ENCODE measurements at regions not wholly inside any gene's neighbourhood (a gene's known extent, or its start where the extent isn't known, plus 50 kb on each side); places are given as distances from the start of the nearest gene placed in this dataset.

- Histone ChIP-seq H3K36me3 (ENCODE audit: insufficient read depth, insufficient read length, low read length) (no peaks in the 10 kb centered on the region), H3K9me3 (ENCODE audit: insufficient read depth, low read length) (no peaks in the 10 kb centered on the region), H3K9ac (ENCODE audit: insufficient read length, low read depth) (no peak overlapping the region), H3K27me3 (ENCODE audit: insufficient read depth, insufficient read length) (no peaks in the 10 kb centered on the region), H3K4me1 (ENCODE audit: insufficient read depth, insufficient read length) (no peaks in the 10 kb centered on the region), H3K4me3 (ENCODE audit: insufficient read length, low read depth) (no peak overlapping the region)
- DNase-seq (ENCODE audit: low read depth, low spot score) = no peak
- TF ChIP-seq YY1 (IDR thresholded peaks at IDR 0.05; ENCODE audit: insufficient read depth, insufficient read length) (no peak), ZNF274 (IDR thresholded peaks at IDR 0.05; ENCODE audit: low read depth, low read length) (no peak), SUZ12 (IDR thresholded peaks at IDR 0.05; ENCODE audit: extremely low read depth, insufficient read depth, insufficient read length) (no peak)
Observed at GRCh38 chr13:64756621-64757020, 2473.5 kb downstream of the PCDH9 start.

DNA sequence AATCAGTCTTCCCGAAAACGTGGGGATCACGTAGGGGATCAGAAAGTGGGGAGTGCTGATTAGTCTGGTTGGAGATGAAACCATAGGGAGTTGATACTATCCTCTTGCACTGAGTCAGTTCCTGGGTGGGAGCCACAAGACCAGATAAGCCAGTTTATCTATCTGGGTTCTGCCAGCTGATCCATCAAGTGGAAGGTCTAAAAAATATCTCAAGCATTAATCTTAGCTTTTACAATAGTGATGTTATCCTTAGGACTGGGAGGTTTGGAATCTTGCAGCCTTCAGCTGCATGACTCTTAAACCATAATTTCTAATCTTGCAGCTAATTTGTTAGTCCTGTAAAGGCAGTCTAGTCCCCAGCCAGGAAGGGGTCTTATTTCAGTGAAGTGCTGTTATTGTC, 2474.2 kb downstream of the PCDH9 start:
- TF ChIP-seq ZNF274 (IDR thresholded peaks at IDR 0.05; ENCODE audit: low read depth, low read length) (no peak), SUZ12 (IDR thresholded peaks at IDR 0.05; ENCODE audit: extremely low read depth, insufficient read depth, insufficient read length) (no peak)
- Histone ChIP-seq H3K4me1 (ENCODE audit: insufficient read depth, insufficient read length) (no peaks in the 10 kb centered on the region), H3K9ac (ENCODE audit: insufficient read length, low read depth) (no peak overlapping the region), H3K4me3 (ENCODE audit: insufficient read length, low read depth) (no peak overlapping the region), H3K36me3 (ENCODE audit: insufficient read depth, insufficient read length, low read length) (no peaks in the 10 kb centered on the region), H3K9me3 (ENCODE audit: insufficient read depth, low read length) (no peaks in the 10 kb centered on the region), H3K27me3 (ENCODE audit: insufficient read depth, insufficient read length) (no peaks in the 10 kb centered on the region)
- no peak for DNase-seq (ENCODE audit: low read depth, low spot score)

- Histone ChIP-seq H3K4me3 (ENCODE audit: insufficient read length, low read depth) (no peak overlapping the region), H3K9ac (ENCODE audit: insufficient read length, low read depth) (no peak overlapping the region), H3K9me3 (ENCODE audit: insufficient read depth, low read length) (no peaks in the 10 kb centered on the region), H3K36me3 (ENCODE audit: insufficient read depth, insufficient read length, low read length) (no peaks in the 10 kb centered on the region), H3K4me1 (ENCODE audit: insufficient read depth, insufficient read length) (no peaks in the 10 kb centered on the region), H3K27me3 (ENCODE audit: insufficient read depth, insufficient read length) (no peaks in the 10 kb centered on the region)
- TF ChIP-seq ZNF274 (IDR thresholded peaks at IDR 0.05; ENCODE audit: low read depth, low read length) (no peak), SUZ12 (IDR thresholded peaks at IDR 0.05; ENCODE audit: extremely low read depth, insufficient read depth, insufficient read length) (no peak), YY1 (IDR thresholded peaks at IDR 0.05; ENCODE audit: insufficient read depth, insufficient read length) (no peak)
- DNase-seq (ENCODE audit: low read depth, low spot score) = no peak
Observed at GRCh38 chr13:64753233-64754000, 2476.7 kb downstream of the PCDH9 start.

GRCh38 chr13:64749301-64749700, 2480.8 kb downstream of the PCDH9 start:
- Histone ChIP-seq H3K9me3 (ENCODE audit: insufficient read depth, low read length) (no peaks in the 10 kb centered on the region), H3K4me3 (ENCODE audit: insufficient read length, low read depth) (no peak overlapping the region), H3K27me3 (ENCODE audit: insufficient read depth, insufficient read length) (no peaks in the 10 kb centered on the region), H3K4me1 (ENCODE audit: insufficient read depth, insufficient read length) (no peaks in the 10 kb centered on the region), H3K36me3 (ENCODE audit: insufficient read depth, insufficient read length, low read length) (no peaks in the 10 kb centered on the region), H3K9ac (ENCODE audit: insufficient read length, low read depth) (no peak overlapping the region)
- DNase-seq (ENCODE audit: low read depth, low spot score) = no peak
- TF ChIP-seq YY1 (IDR thresholded peaks at IDR 0.05; ENCODE audit: insufficient read depth, insufficient read length) (no peak), SUZ12 (IDR thresholded peaks at IDR 0.05; ENCODE audit: extremely low read depth, insufficient read depth, insufficient read length) (no peak), ZNF274 (IDR thresholded peaks at IDR 0.05; ENCODE audit: low read depth, low read length) (no peak)

GRCh38 chr13:64746845-64747244, 2483.3 kb downstream of the PCDH9 start:
- H3K9ac ChIP-seq (ENCODE audit: insufficient read length, low read depth) = no peak overlapping the region
- no peak overlapping the region for H3K4me3 ChIP-seq (ENCODE audit: insufficient read length, low read depth)
- no peak for DNase-seq (ENCODE audit: low read depth, low spot score)
- H3K27me3 ChIP-seq (ENCODE audit: insufficient read depth, insufficient read length) = no peaks in the 10 kb centered on the region
- TF ChIP-seq SUZ12 (IDR thresholded peaks at IDR 0.05; ENCODE audit: extremely low read depth, insufficient read depth, insufficient read length) (no peak), YY1 (IDR thresholded peaks at IDR 0.05; ENCODE audit: insufficient read depth, insufficient read length) (no peak), ZNF274 (IDR thresholded peaks at IDR 0.05; ENCODE audit: low read depth, low read length) (no peak)
- no peaks in the 10 kb centered on the region for H3K36me3 ChIP-seq (ENCODE audit: insufficient read depth, insufficient read length, low read length)
- H3K4me1 ChIP-seq (ENCODE audit: insufficient read depth, insufficient read length) = no peaks in the 10 kb centered on the region
- no peaks in the 10 kb centered on the region for H3K9me3 ChIP-seq (ENCODE audit: insufficient read depth, low read length)

DNA sequence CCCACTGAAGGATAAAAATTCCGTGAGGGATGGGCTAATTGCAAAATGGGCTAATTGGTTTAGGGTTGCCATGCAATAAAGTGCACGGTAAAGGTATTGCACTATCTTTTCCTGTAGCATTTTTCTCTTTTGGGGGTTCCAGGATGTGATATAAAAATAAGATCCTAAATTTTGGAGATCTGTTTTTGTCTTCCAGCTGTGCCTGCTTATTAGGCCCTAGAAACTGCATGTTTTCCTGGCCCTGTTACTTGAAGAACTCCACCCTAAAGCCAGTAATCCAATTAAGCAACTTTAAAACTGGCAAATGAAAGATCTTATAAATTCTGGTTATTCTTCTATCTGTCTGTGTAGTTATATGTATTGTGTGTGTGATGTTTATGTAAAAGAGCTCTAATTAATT, 2489.6 kb downstream of the PCDH9 start:
- TF ChIP-seq ZNF274 (IDR thresholded peaks at IDR 0.05; ENCODE audit: low read depth, low read length) = no peak
- TF ChIP-seq YY1 (IDR thresholded peaks at IDR 0.05; ENCODE audit: insufficient read depth, insufficient read length) = no peak
- TF ChIP-seq SUZ12 (IDR thresholded peaks at IDR 0.05; ENCODE audit: extremely low read depth, insufficient read depth, insufficient read length) = no peak
- no peak for DNase-seq (ENCODE audit: low read depth, low spot score)

DNA sequence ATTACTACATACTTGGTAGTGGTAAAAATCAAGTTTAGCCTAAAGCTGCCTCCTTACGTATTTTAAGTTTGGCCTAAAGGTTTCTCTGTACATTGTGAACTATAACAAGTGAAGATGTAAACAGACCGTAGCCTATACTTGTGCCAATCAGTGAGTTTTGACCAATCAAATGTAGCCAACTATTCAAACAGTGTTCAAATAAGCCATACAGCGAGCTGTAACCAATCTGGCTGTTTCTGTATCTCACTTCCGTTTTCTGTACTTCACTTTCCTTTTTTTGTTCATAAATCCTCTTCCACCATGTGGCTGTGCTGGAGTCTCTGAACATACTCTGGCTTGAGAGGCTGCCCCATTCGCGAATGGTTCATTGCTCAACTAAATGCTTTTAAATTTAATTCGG, 2504.6 kb downstream of the PCDH9 start:
- no peak for DNase-seq (ENCODE audit: low read depth, low spot score)
- H3K4me1 ChIP-seq (ENCODE audit: insufficient read depth, insufficient read length) = no peaks in the 10 kb centered on the region

More for the DNA sequence above, 2489.6 kb downstream of the PCDH9 start:
- Histone ChIP-seq H3K27me3 (ENCODE audit: insufficient read depth, insufficient read length) (no peaks in the 10 kb centered on the region), H3K4me1 (ENCODE audit: insufficient read depth, insufficient read length) (no peaks in the 10 kb centered on the region), H3K36me3 (ENCODE audit: insufficient read depth, insufficient read length, low read length) (no peaks in the 10 kb centered on the region), H3K9me3 (ENCODE audit: insufficient read depth, low read length) (no peaks in the 10 kb centered on the region), H3K4me3 (ENCODE audit: insufficient read length, low read depth) (no peak overlapping the region), H3K9ac (ENCODE audit: insufficient read length, low read depth) (no peak overlapping the region)

More for the DNA sequence above, 2504.6 kb downstream of the PCDH9 start:
- Histone ChIP-seq H3K9ac (ENCODE audit: insufficient read length, low read depth) (no peak overlapping the region), H3K9me3 (ENCODE audit: insufficient read depth, low read length) (no peaks in the 10 kb centered on the region), H3K36me3 (ENCODE audit: insufficient read depth, insufficient read length, low read length) (no peaks in the 10 kb centered on the region), H3K27me3 (ENCODE audit: insufficient read depth, insufficient read length) (no peaks in the 10 kb centered on the region), H3K4me3 (ENCODE audit: insufficient read length, low read depth) (no peak overlapping the region)
- TF ChIP-seq SUZ12 (IDR thresholded peaks at IDR 0.05; ENCODE audit: extremely low read depth, insufficient read depth, insufficient read length) (no peak), ZNF274 (IDR thresholded peaks at IDR 0.05; ENCODE audit: low read depth, low read length) (no peak), YY1 (IDR thresholded peaks at IDR 0.05; ENCODE audit: insufficient read depth, insufficient read length) (no peak)
